ENCODE measurements at regions not wholly inside any gene's neighbourhood (a gene's known extent, or its start where the extent isn't known, plus 50 kb on each side); places are given as distances from the start of the nearest gene placed in this dataset.
A peak's percentile ranks its signal among the peaks of the same experiment; 100 is the strongest.

GRCh38 chr12:124664395-124665111 is 97.1 kb upstream of the NCOR2 start:
- no peak for DNase-seq (ENCODE audit: low read depth, low spot score)
- in situ Hi-C loops (cut with HindIII; ENCODE audit: low pct_unique_long_range_greater_than_20kb, low sequenced_read_pairs), result no loop called here

GRCh38 chr12:124663771-124664366 is 96.5 kb upstream of the NCOR2 start:
- peak; percentile 86 for DNase-seq (ENCODE audit: low read depth, low spot score)
- in situ Hi-C loops (cut with HindIII; ENCODE audit: low pct_unique_long_range_greater_than_20kb, low sequenced_read_pairs), result no loop called here

GRCh38 chr12:124663206-124663605 is 95.8 kb upstream of the NCOR2 start:
- in situ Hi-C loops (cut with HindIII; ENCODE audit: low pct_unique_long_range_greater_than_20kb, low sequenced_read_pairs), result no loop called here
- no peak for DNase-seq (ENCODE audit: low read depth, low spot score)

- no peak for DNase-seq (ENCODE audit: low read depth, low spot score)
- in situ Hi-C loops (cut with HindIII; ENCODE audit: low pct_unique_long_range_greater_than_20kb, low sequenced_read_pairs), result no loop called here
Measured at GRCh38 chr12:124661341-124661740, 93.9 kb upstream of the NCOR2 start.

- in situ Hi-C loops (cut with HindIII; ENCODE audit: low pct_unique_long_range_greater_than_20kb, low sequenced_read_pairs), result no loop called here
- no peak for DNase-seq (ENCODE audit: low read depth, low spot score)
Measured at GRCh38 chr12:124660851-124661250, 93.4 kb upstream of the NCOR2 start.

- in situ Hi-C loops (cut with HindIII; ENCODE audit: low pct_unique_long_range_greater_than_20kb, low sequenced_read_pairs), result no loop called here
- no peak for DNase-seq (ENCODE audit: low read depth, low spot score)
Measured at GRCh38 chr12:124658806-124659402, 91.5 kb upstream of the NCOR2 start.

GRCh38 chr12:124658302-124658701 is 90.9 kb upstream of the NCOR2 start:
- in situ Hi-C loops (cut with HindIII; ENCODE audit: low pct_unique_long_range_greater_than_20kb, low sequenced_read_pairs), result no loop called here
- no peak for DNase-seq (ENCODE audit: low read depth, low spot score)

- in situ Hi-C loops (cut with HindIII; ENCODE audit: low pct_unique_long_range_greater_than_20kb, low sequenced_read_pairs), result no loop called here
- no peak for DNase-seq (ENCODE audit: low read depth, low spot score)
Measured at GRCh38 chr12:124656947-124657434, 89.6 kb upstream of the NCOR2 start.

GRCh38 chr12:124655698-124656516 is 88.5 kb upstream of the NCOR2 start:
- DNase-seq (ENCODE audit: low read depth, low spot score), result no peak
- in situ Hi-C loops (cut with HindIII; ENCODE audit: low pct_unique_long_range_greater_than_20kb, low sequenced_read_pairs), result no loop called here

- in situ Hi-C loops (cut with HindIII; ENCODE audit: low pct_unique_long_range_greater_than_20kb, low sequenced_read_pairs), result no loop called here
- DNase-seq (ENCODE audit: low read depth, low spot score), result no peak
Measured at GRCh38 chr12:124655048-124655697, 87.8 kb upstream of the NCOR2 start.

- DNase-seq (ENCODE audit: low read depth, low spot score), result no peak
- in situ Hi-C loops (cut with HindIII; ENCODE audit: low pct_unique_long_range_greater_than_20kb, low sequenced_read_pairs), result no loop called here
Measured at GRCh38 chr12:124654666-124655047, 87.2 kb upstream of the NCOR2 start.

GRCh38 chr12:124653169-124653931 is 85.9 kb upstream of the NCOR2 start:
- in situ Hi-C loops (cut with HindIII; ENCODE audit: low pct_unique_long_range_greater_than_20kb, low sequenced_read_pairs), result no loop called here
- no peak for DNase-seq (ENCODE audit: low read depth, low spot score)

- DNase-seq (ENCODE audit: low read depth, low spot score), result no peak
Measured at GRCh38 chr12:124652661-124653060, 85.2 kb upstream of the NCOR2 start.

GRCh38 chr12:124651516-124652273 is 84.3 kb upstream of the NCOR2 start:
- in situ Hi-C loops (cut with HindIII; ENCODE audit: low pct_unique_long_range_greater_than_20kb, low sequenced_read_pairs), result no loop called here
- no peak for DNase-seq (ENCODE audit: low read depth, low spot score)

More at GRCh38 chr12:124652661-124653060, 85.2 kb upstream of the NCOR2 start:
- in situ Hi-C loops (cut with HindIII; ENCODE audit: low pct_unique_long_range_greater_than_20kb, low sequenced_read_pairs), result no loop called here

- no peak for DNase-seq (ENCODE audit: low read depth, low spot score)
- in situ Hi-C loops (cut with HindIII; ENCODE audit: low pct_unique_long_range_greater_than_20kb, low sequenced_read_pairs), result no loop called here
Measured at GRCh38 chr12:124650912-124651311, 83.5 kb upstream of the NCOR2 start.

- DNase-seq (ENCODE audit: low read depth, low spot score), result no peak
- in situ Hi-C loops (cut with HindIII; ENCODE audit: low pct_unique_long_range_greater_than_20kb, low sequenced_read_pairs), result no loop called here
Measured at GRCh38 chr12:124648710-124649384, 81.4 kb upstream of the NCOR2 start.

All from SK-MEL-5 (cell line).